SU-DHL-6 (cell line): ENCODE measurements at regions not wholly inside any gene's neighbourhood (a gene's known extent, or its start where the extent isn't known, plus 50 kb on each side); places are given as distances from the start of the nearest gene placed in this dataset.

Experiments
- H2AFZ ChIP-seq: fragments of 200-600 bp; sonication (generic); 2 replicates; pipeline ENCODE4 v1.6.1; 2014; ENCODE audit warnings: low read depth, mild to moderate bottlenecking, moderate library complexity, mixed read lengths, antibody characterized with exemption, low read length; ENCODE audit not compliant: severe bottlenecking
- H3F3A ChIP-seq: fragments of 200-600 bp; shearing (Covaris generic); 2 replicates; pipeline ENCODE4 v1.6.0; 2016; ENCODE audit warnings: antibody characterized with exemption, mild to moderate bottlenecking; ENCODE audit not compliant: insufficient read depth
- H3K27ac ChIP-seq: fragments of 200-600 bp; sonication (generic); 2 replicates; pipeline ENCODE4 v1.5.1; 2016; ENCODE audit warnings: low read depth, mild to moderate bottlenecking, low read length, moderate library complexity, mixed read lengths
- H3K27me3 ChIP-seq: fragments of 200-600 bp; sonication (generic), shearing (Covaris generic); 2 replicates; pipeline ENCODE4 v1.6.0; 2014; ENCODE audit warnings: mild to moderate bottlenecking, low read length
- H3K36me3 ChIP-seq: fragments of 200-600 bp; sonication (generic); 2 replicates; pipeline ENCODE4 v1.6.1; 2014; ENCODE audit warnings: mild to moderate bottlenecking, low read length, mixed read lengths
- H3K4me2 ChIP-seq: fragments of 300-600, 200-600 bp; shearing (Covaris generic), sonication (generic); 2 replicates; pipeline ENCODE4 v1.6.0; 2014; ENCODE audit warnings: low read length, low read depth, mild to moderate bottlenecking; ENCODE audit not compliant: poor library complexity, severe bottlenecking
- H3K4me3 ChIP-seq: fragments of 200-600 bp; sonication (generic); 2 replicates; pipeline ENCODE4 v1.5.1; 2014; ENCODE audit warnings: antibody characterized with exemption, low read length, mild to moderate bottlenecking, mixed read lengths; ENCODE audit not compliant: insufficient read depth, poor library complexity, severe bottlenecking
- H3K79me2 ChIP-seq: fragments of 200-600 bp; sonication (generic); 2 replicates; pipeline ENCODE4 v1.6.1; 2014; ENCODE audit warnings: mild to moderate bottlenecking, low read length, moderate library complexity; ENCODE audit not compliant: insufficient read depth
- H3K9ac ChIP-seq: fragments of 200-600 bp; sonication (generic); 2 replicates; pipeline ENCODE4 v1.7.0; 2014; ENCODE audit warnings: mild to moderate bottlenecking, low read length
- H3K9me2 ChIP-seq: fragments of 200-600 bp; sonication (generic); replicated peaks from 2 replicates; pipeline ENCODE4 v1.6.1; 2014; ENCODE audit warnings: low read length; ENCODE audit not compliant: insufficient read depth
- H3K9me3 ChIP-seq: fragments of 200-600 bp; sonication (generic); 2 replicates; pipeline ENCODE4 v1.6.1; 2014; ENCODE audit warnings: low read length, mixed read lengths; ENCODE audit not compliant: insufficient read depth
- H4K20me1 ChIP-seq: fragments of 200-600 bp; sonication (generic); 2 replicates; pipeline ENCODE4 v1.6.1; 2014; ENCODE audit warnings: low read depth, mild to moderate bottlenecking, antibody characterized with exemption, low read length, moderate library complexity, mixed read lengths
- EZH2phosphoT487 ChIP-seq: fragments of 200-600 bp; sonication (generic), shearing (Covaris generic); conservative IDR thresholded peaks from 2 replicates; pipeline ENCODE4 v1.6.1; 2018; ENCODE audit warnings: mild to moderate bottlenecking, antibody characterized with exemption, low read length, moderate library complexity, mixed read lengths
- TF ChIP-seq, protein P1 (sequence below): fragments of 200-600 bp; sonication (generic); IDR thresholded peaks from one replicate; pipeline ENCODE4 v1.5.1; 2017; ENCODE audit warnings: antibody characterized with exemption, mild to moderate bottlenecking, low read length, moderate library complexity; ENCODE audit not compliant: insufficient read depth, poor library complexity, severe bottlenecking

DNA sequence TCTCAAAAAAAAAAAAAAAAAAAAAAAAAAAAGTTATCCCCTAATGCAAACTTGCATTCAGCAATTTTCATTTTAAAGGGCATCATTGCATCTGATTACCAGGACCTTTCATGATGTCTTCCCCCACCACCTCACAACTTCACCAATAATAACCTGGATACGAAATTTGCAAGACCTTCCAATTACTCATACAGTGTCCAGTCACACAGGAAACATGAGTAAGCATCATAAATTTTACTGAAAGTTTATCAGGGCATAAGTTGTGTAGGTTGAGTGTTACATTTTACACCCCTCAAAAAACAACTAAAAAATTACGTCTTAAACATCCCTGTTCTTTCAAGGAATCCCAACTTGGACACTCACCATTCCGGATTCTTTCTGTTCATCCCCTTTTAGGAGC lies 79.1 kb upstream of the ANKEF1 start:
- Histone ChIP-seq H3K27me3 (no peaks in the 10 kb centered on the region), H3K79me2 (no peaks in the 10 kb centered on the region), H3K36me3 (no peaks in the 10 kb centered on the region), H3K9ac (no peak overlapping the region), H3K4me2 (no peak overlapping the region), H3K9me3 (no peaks in the 10 kb centered on the region), H3K27ac (no peak overlapping the region), H4K20me1 (no peaks in the 10 kb centered on the region), H2AFZ (no peak overlapping the region), H3K4me3 (no peak overlapping the region), H3K9me2 (0 out of 2 replicates have a peak, but pooled peaks cover 3% of the 10 kb centered on the region), H3F3A (no peaks in the 10 kb centered on the region)
- TF ChIP-seq, protein P1, sequence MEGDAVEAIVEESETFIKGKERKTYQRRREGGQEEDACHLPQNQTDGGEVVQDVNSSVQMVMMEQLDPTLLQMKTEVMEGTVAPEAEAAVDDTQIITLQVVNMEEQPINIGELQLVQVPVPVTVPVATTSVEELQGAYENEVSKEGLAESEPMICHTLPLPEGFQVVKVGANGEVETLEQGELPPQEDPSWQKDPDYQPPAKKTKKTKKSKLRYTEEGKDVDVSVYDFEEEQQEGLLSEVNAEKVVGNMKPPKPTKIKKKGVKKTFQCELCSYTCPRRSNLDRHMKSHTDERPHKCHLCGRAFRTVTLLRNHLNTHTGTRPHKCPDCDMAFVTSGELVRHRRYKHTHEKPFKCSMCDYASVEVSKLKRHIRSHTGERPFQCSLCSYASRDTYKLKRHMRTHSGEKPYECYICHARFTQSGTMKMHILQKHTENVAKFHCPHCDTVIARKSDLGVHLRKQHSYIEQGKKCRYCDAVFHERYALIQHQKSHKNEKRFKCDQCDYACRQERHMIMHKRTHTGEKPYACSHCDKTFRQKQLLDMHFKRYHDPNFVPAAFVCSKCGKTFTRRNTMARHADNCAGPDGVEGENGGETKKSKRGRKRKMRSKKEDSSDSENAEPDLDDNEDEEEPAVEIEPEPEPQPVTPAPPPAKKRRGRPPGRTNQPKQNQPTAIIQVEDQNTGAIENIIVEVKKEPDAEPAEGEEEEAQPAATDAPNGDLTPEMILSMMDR: no peak
- no peak for TF ChIP-seq EZH2phosphoT487

DNA sequence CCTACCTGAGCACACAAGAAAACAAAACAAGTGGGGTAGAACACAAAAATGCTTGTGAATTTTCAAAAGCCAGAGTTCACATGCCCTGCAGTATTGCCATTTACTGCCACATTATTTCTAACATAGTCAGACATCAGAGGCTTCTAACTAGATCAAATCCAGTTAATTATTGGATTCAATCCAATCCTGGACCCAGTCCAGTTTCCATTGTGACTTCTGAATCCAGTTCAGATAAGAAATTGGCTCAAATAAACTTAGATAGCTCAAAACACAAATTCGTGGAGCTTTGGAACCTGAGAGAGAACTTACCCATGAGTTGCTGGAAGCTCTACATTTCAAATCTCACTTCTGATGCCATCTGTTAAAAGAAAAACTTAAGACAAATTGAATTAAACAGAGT lies 85.2 kb upstream of the ANKEF1 start:
- H2AFZ ChIP-seq: no peak overlapping the region
- TF ChIP-seq, protein P1: no peak
- TF ChIP-seq EZH2phosphoT487: no peak

DNA sequence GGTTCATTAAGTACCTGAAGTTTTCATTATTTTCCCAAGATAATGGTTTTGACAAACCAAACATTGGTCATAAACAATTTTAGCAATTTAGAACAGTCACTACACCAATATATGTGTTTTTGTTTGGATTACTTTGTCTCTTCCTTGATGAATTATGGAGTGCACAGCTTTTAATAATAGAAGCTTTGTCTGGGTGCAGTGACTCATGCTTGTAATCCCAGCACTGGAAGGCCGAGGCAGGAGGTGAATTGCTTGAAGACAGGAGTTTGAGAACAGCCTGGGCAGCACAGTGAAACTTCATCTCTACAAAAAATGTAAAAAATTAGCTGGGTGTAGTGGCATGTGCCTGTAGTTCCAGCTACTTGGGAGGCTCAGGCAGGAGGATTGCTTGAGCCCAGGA lies 89.4 kb upstream of the ANKEF1 start:
- no peak overlapping the region for H3K4me2 ChIP-seq
- no peak overlapping the region for H2AFZ ChIP-seq
- H3K9me3 ChIP-seq: no peaks in the 10 kb centered on the region
- H3K9ac ChIP-seq: no peak overlapping the region
- H4K20me1 ChIP-seq: no peaks in the 10 kb centered on the region
- H3F3A ChIP-seq: no peaks in the 10 kb centered on the region
- H3K27ac ChIP-seq: no peak overlapping the region
- no peaks in the 10 kb centered on the region for H3K9me2 ChIP-seq
- H3K27me3 ChIP-seq: no peaks in the 10 kb centered on the region
- no peak for TF ChIP-seq EZH2phosphoT487
- TF ChIP-seq, protein P1: no peak
- no peaks in the 10 kb centered on the region for H3K79me2 ChIP-seq
- H3K4me3 ChIP-seq: no peak overlapping the region
- H3K36me3 ChIP-seq: no peaks in the 10 kb centered on the region

More for the DNA sequence above, 85.2 kb upstream of the ANKEF1 start:
- Histone ChIP-seq H3K9ac (no peak overlapping the region), H3K4me2 (no peak overlapping the region), H3K36me3 (no peaks in the 10 kb centered on the region), H3K79me2 (no peaks in the 10 kb centered on the region), H3K9me3 (no peaks in the 10 kb centered on the region), H3K4me3 (no peak overlapping the region), H3F3A (no peaks in the 10 kb centered on the region), H4K20me1 (no peaks in the 10 kb centered on the region), H3K27me3 (no peaks in the 10 kb centered on the region), H3K27ac (no peak overlapping the region), H3K9me2 (no peaks in the 10 kb centered on the region)
